ENCODE measurements at regions not wholly inside any gene's neighbourhood (a gene's known extent, or its start where the extent isn't known, plus 50 kb on each side); places are given as distances from the start of the nearest gene placed in this dataset.

DNA sequence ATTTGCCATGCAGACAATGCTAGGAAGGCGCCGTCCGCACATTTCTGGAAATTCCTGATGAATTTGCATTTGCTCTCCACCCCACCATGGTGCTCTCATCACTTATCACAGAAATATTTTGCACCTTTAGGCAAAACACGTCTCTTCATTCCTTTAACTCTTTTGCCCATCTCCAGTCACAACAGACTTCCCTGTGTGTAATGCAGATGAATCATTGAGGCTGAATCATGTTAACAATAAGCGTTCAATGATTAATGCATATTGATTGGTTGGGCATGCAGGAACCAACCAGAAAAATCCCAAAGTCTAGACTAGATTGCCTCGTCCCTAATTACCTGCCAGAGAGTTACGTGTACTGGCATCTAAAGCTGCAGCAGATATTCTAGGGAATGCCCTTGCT is 80.0 kb upstream of the ATXN1 start:
- Histone ChIP-seq H3K27ac (ENCODE audit: low read depth, low read length) (no peak overlapping the region), H3K36me3 (ENCODE audit: control insufficient read depth, insufficient read depth, low read length) (no peaks in the 10 kb centered on the region), H3K27me3 (ENCODE audit: control insufficient read depth, insufficient read depth, low read length, poor library complexity, severe bottlenecking) (no peaks in the 10 kb centered on the region), H3K4me1 (ENCODE audit: control insufficient read depth, insufficient read depth, low read length) (no peaks in the 10 kb centered on the region), H3K4me3 (ENCODE audit: low read length) (no peak overlapping the region), H3K9ac (ENCODE audit: extremely low read depth, low read length, poor library complexity, severe bottlenecking) (no peak overlapping the region), H3K9me3 (ENCODE audit: control insufficient read depth, low read length) (no peaks in the 10 kb centered on the region)
- H3K27me3 Mint-ChIP-seq (ENCODE audit: insufficient read depth), result no peaks in the 10 kb centered on the region
- peaks cover 7% of the 10 kb centered on the region for H3K4me1 Mint-ChIP-seq
- no peak for DNase-seq
- H3K4me3 Mint-ChIP-seq, result no peak overlapping the region
- WGBS, 2 experiments (ENCODE audit: insufficient coverage in 1 of 2, insufficient read length in 1 of 2), result 94 to 98% methylated on average over 7 of the region's 7 CpGs
- no peaks in the 10 kb centered on the region for H3K9me3 Mint-ChIP-seq
- TF ChIP-seq, protein P1, sequence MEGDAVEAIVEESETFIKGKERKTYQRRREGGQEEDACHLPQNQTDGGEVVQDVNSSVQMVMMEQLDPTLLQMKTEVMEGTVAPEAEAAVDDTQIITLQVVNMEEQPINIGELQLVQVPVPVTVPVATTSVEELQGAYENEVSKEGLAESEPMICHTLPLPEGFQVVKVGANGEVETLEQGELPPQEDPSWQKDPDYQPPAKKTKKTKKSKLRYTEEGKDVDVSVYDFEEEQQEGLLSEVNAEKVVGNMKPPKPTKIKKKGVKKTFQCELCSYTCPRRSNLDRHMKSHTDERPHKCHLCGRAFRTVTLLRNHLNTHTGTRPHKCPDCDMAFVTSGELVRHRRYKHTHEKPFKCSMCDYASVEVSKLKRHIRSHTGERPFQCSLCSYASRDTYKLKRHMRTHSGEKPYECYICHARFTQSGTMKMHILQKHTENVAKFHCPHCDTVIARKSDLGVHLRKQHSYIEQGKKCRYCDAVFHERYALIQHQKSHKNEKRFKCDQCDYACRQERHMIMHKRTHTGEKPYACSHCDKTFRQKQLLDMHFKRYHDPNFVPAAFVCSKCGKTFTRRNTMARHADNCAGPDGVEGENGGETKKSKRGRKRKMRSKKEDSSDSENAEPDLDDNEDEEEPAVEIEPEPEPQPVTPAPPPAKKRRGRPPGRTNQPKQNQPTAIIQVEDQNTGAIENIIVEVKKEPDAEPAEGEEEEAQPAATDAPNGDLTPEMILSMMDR (conservative IDR thresholded peaks at IDR 0.05), result no peak
- H3K36me3 Mint-ChIP-seq (ENCODE audit: low read depth), result no peaks in the 10 kb centered on the region
- no peak overlapping the region for H3K27ac Mint-ChIP-seq

DNA sequence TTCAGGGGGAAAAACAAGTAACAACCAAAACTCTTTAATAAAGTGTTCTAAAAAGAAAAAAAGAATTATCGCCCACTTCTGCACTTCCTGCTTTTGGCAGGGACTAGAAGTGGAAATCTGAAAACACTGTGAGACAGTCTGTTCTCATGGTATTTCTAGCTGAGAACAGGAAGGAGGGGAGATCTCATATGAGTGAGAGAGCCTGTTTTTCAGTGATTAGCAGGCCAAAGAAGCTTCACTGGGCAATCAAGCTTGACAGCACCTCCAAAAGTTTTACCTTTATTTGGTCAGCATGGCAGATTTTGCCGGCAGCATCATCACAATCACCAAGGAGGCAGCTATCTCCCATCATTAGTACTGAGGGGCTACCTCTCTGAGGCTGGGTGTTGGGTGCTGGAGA is 79.5 kb upstream of the ATXN1 start:
- 90 to 98% methylated on average over 2 of the region's 2 CpGs for WGBS, 2 experiments (ENCODE audit: insufficient coverage in 1 of 2, insufficient read length in 1 of 2)
- Histone ChIP-seq H3K4me3 (ENCODE audit: low read length) (no peak overlapping the region), H3K36me3 (ENCODE audit: control insufficient read depth, insufficient read depth, low read length) (no peaks in the 10 kb centered on the region), H3K9me3 (ENCODE audit: control insufficient read depth, low read length) (no peaks in the 10 kb centered on the region), H3K27me3 (ENCODE audit: control insufficient read depth, insufficient read depth, low read length, poor library complexity, severe bottlenecking) (no peaks in the 10 kb centered on the region), H3K9ac (ENCODE audit: extremely low read depth, low read length, poor library complexity, severe bottlenecking) (no peak overlapping the region), H3K4me1 (ENCODE audit: control insufficient read depth, insufficient read depth, low read length) (no peaks in the 10 kb centered on the region), H3K27ac (ENCODE audit: low read depth, low read length) (no peak overlapping the region)
- no peaks in the 10 kb centered on the region for H3K9me3 Mint-ChIP-seq
- no peak overlapping the region for H3K4me3 Mint-ChIP-seq
- no peak overlapping the region for H3K27ac Mint-ChIP-seq
- DNase-seq, result no peak
- no peaks in the 10 kb centered on the region for H3K36me3 Mint-ChIP-seq (ENCODE audit: low read depth)
- TF ChIP-seq, protein P1 (conservative IDR thresholded peaks at IDR 0.05), result no peak
- H3K4me1 Mint-ChIP-seq, result peaks cover 7% of the 10 kb centered on the region
- no peaks in the 10 kb centered on the region for H3K27me3 Mint-ChIP-seq (ENCODE audit: insufficient read depth)

DNA sequence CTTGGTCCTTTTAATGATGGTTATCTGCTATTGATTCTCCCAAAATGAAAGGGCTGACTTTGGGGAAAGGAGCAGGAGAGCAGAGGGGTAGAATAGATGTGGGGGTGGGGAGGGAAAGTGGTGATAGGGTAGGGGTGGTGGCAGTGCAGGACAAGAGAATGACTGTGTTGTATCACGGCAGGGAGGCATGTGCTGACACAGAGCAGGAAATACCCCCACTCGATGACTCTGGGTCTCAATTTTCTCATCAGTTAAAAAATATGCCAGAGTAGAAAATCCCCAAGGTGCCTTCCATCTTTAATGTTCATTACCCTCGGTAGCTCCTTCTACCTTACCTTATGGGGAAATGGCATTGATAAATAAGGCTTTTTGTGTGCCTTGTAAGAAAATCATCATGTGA is 79.0 kb upstream of the ATXN1 start:
- Histone ChIP-seq H3K36me3 (ENCODE audit: control insufficient read depth, insufficient read depth, low read length) (no peaks in the 10 kb centered on the region), H3K4me3 (ENCODE audit: low read length) (no peak overlapping the region), H3K4me1 (ENCODE audit: control insufficient read depth, insufficient read depth, low read length) (no peaks in the 10 kb centered on the region), H3K27ac (ENCODE audit: low read depth, low read length) (no peak overlapping the region), H3K27me3 (ENCODE audit: control insufficient read depth, insufficient read depth, low read length, poor library complexity, severe bottlenecking) (no peaks in the 10 kb centered on the region), H3K9me3 (ENCODE audit: control insufficient read depth, low read length) (no peaks in the 10 kb centered on the region), H3K9ac (ENCODE audit: extremely low read depth, low read length, poor library complexity, severe bottlenecking) (no peak overlapping the region)
- Mint-ChIP-seq H3K36me3 (ENCODE audit: low read depth) (no peaks in the 10 kb centered on the region), H3K4me1 (peaks cover 7% of the 10 kb centered on the region), H3K9me3 (no peaks in the 10 kb centered on the region), H3K27ac (no peak overlapping the region), H3K27me3 (ENCODE audit: insufficient read depth) (no peaks in the 10 kb centered on the region), H3K4me3 (no peak overlapping the region)
- TF ChIP-seq, protein P1 (conservative IDR thresholded peaks at IDR 0.05), result no peak
- WGBS, 2 experiments (ENCODE audit: insufficient coverage in 1 of 2, insufficient read length in 1 of 2), result 82% methylated on average over 3 of the region's 3 CpGs; no CpG with 5 or more reads in 1 of the 2 experiments
- DNase-seq, result no peak
